GM18870 (cell line): ENCODE measurements at regions not wholly inside any gene's neighbourhood (a gene's known extent, or its start where the extent isn't known, plus 50 kb on each side); places are given as distances from the start of the nearest gene placed in this dataset.

ENCODE experiments used
- ATAC-seq: cut with Tn5 transposase; IDR thresholded peaks from one replicate; pipeline ENCODE4 v1.9.1; 2021; ENCODE audit warnings: moderate library complexity; ENCODE audit not compliant: unreplicated experiment

DNA sequence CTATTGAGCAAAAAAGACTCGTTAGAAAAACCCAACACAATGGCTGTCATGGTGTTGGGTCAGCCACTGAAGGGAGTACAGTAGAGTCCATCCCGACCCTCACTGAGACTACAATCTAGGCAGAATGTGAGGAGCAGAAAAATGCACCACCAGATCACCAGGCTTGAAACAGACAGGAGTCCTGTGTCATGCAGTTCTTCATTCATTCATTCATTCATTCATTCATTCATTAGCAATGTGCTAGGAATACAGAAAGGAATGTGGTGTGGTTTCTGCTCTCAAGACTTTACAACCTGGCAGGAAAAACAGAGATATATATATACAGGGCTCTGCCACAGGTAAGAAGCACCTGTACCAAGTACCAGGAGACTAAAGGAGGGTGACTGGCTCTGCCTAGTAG, 392.3 kb downstream of the OMA1 start:
- no peak for ATAC-seq

DNA sequence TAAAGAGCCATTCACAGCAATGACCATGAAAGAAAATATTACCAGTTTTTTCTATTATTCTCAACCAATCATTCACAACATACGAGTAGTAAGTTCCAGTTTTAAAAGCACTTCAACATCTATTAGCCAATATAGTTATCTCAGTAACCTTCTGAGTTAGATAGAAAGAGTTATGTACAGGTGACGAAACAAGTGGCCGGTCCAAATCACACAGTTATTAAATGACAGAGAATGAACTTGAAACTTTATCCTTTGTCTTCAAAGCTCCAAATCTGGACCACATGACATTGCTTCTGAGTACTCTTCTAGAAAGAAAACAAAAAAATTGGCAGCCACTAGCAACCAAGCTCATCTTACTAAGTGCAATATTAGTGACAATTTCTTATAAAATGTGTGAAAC, 393.8 kb downstream of the OMA1 start:
- no peak for ATAC-seq

- ATAC-seq, result no peak
Observed at GRCh38 chr1:58149271-58149812, 397.2 kb downstream of the OMA1 start.

- no peak for ATAC-seq
Observed at GRCh38 chr1:58144698-58145270, 401.7 kb downstream of the OMA1 start.

GRCh38 chr1:58143972-58144697, 402.4 kb downstream of the OMA1 start:
- no peak for ATAC-seq

DNA sequence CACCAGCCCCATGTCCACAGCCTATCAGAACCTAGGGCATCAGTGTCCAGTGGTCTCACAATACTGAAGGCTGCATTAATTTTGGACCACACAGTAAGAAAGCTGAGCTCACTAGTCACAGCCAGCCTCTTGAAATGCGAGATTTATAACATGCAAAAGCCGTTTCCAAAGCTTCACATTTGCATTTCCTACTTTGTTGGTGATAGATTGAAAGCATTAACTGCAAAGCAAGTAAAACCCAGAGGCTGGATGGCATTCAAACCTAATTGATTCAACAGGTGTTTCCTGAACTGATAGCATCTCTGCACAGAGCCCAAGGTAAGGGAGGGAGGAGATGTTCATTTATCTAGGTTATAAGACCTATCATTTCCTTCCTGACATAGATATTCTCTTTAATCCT, 410.1 kb downstream of the OMA1 start:
- ATAC-seq, result no peak

DNA sequence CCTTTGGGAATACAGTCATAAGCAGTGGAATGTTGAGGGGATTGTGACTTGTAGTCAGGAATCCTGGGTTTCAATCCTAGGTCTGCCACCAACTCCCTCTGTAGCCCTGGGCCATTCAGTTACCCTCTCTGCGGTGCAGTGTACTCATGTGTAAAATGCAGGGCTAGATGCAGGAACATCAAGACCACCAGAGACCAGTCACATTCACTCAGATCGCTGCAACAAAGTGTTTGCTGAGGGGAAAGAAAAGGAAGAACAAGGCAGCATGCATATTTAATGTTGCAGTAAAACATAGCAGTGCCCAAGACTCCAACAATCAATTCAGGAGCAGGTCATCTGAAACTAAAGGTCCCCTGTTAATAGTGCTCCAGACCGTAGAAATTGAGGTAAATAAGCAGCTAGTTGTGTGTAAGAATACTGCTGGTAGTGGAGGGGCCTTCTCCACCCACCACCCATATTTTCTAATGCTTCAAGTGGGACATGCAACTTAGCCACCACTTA, 410.7 kb downstream of the OMA1 start:
- no peak for ATAC-seq

GRCh38 chr1:58133562-58133961, 413.0 kb downstream of the OMA1 start:
- no peak for ATAC-seq

- ATAC-seq, result no peak
Observed at GRCh38 chr1:58123051-58123450, 423.5 kb downstream of the OMA1 start.

- no peak for ATAC-seq
Observed at GRCh38 chr1:58119971-58120370, 426.6 kb downstream of the OMA1 start.

- ATAC-seq, result no peak
Observed at GRCh38 chr1:58116284-58116683, 430.2 kb downstream of the OMA1 start.

DNA sequence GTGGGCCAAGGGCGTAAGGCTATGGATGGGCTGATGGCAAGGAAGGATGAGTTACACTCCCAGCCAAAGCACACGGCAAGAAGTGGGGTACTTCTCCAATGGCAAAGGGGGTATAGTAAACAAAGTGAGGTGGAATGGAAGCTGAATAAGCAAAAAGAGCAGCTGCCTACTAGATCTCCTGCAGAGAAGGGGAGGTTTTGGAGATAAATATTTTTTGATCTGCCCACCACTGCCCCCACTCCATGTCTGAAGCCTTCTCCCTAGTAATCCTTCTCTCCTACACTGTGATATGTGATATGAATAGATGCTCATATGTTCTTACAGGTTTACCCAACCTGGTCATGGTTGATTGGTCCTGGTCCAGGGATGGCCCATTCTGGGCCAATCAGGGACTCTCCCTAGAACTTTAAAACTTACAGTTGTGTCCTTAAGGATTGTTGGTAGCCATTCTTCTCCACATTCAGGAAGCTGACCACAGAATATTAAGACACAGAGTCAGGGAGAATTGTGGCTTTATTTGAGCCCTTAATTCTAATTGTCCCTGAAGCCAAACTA, 436.8 kb downstream of the OMA1 start:
- no peak for ATAC-seq

DNA sequence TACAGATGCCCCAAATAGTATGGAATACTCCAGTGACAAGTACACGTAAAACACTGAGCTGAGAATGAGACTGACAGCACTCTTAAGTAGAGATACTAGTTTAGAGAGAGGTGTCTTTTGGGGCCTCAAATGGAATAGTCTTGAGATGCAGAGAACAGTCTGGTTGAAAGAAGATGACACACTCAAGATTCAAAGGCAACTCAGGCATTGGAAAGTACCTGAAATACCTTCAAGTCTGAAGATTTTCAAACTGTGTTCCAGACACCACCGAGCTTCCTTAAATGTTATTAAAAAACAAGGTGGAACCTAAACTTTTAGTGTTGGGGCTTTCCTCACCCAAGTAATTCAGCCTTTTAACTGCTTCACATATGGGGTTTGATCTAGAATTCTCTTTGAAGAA, 437.7 kb downstream of the OMA1 start:
- no peak for ATAC-seq

DNA sequence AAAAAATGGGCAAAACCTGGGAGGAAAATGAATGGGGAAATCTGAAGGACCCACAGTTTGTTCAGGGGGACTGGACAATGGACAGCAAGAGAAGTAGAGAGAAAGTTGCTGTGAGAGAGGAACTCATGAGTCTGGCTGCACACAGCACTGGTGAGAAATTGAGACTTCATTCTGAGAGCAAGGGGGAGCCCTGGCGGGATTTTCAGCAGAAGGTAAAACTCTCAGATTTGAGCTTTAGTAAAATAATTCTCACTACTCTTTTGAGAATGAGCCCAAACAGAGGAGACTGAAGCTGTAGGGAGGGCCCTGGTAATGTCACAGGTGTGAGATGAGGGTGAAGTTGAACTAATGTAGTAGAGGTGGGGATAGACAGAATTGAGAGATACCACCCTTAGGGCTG, 438.6 kb downstream of the OMA1 start:
- ATAC-seq, result no peak

DNA sequence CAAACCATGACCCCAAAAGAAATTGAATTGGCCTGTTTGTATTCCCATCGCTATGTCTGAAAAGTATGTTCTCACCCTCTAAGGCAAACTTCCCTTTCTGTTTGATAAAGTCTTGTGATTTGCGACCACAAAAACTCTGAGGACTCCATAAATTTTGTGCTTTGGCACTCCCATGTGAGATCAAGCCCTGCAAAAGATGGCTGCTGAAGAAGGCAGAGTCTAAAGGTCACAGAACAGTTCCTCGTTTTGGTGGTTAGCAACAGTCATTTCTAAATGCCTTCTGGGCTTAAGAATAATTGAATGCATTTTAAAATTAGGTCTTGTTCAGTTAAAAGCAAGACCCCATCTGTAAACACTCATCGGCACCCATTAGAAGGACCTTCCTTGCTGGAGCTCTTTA, 441.6 kb downstream of the OMA1 start:
- ATAC-seq, result peak; percentile 94

DNA sequence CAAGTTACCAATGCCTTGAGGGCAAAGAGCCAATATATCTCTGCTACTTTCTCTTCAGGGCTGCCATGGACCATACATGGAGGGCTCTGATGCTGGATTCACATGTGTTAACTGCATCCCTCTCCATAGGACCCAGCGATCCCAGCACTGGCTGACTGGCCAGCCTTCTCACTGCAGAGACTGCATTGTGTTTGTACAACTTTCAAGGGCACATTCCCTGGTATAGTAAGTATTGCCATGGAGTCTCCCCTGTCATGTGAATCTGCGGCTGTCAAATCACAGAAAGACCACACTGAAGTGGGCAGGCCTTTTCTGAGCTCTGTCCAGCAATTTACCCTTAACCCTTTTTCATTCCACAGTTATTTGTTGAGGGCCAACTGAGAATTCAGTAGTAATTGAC, 449.8 kb downstream of the OMA1 start:
- no peak for ATAC-seq

DNA sequence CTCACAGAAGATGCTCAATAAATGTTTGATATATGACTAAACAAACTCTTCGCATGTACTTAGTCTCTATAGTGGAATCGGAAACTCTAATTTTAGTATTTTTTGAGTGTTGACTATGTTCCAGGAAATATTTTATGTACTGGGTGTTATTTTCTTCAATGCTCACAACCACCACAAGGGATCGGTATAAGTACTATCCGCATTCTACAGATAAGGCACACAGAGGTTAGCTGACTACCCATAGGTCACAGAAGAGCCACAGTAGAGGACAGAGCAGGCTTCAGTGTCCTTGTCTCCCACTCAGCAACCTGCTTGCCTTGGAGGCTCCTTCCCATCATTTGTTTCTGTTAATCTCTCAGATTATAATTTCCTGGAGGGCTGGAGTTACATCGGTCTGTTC, 451.3 kb downstream of the OMA1 start:
- ATAC-seq, result no peak

DNA sequence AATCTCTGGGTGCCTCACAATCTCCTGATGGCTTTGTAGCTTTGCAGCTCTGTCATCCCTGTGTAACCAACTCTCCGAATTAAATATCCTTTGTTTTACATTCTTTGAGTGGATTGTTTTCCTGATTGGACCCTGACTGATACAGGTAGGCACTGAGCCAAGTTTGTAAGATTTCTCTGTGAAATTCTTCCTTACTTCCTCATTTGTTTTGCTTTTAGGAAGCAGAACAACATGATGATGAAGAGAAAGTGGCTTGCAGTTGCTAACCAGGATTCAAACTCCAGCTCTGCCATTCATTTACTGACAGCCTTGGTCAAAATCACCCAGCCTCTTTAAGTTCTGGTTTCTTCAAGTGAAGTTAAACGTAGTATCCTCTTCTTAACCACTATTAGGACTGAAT, 452.3 kb downstream of the OMA1 start:
- ATAC-seq, result no peak

GRCh38 chr1:58090640-58091039, 455.9 kb downstream of the OMA1 start:
- ATAC-seq, result no peak

DNA sequence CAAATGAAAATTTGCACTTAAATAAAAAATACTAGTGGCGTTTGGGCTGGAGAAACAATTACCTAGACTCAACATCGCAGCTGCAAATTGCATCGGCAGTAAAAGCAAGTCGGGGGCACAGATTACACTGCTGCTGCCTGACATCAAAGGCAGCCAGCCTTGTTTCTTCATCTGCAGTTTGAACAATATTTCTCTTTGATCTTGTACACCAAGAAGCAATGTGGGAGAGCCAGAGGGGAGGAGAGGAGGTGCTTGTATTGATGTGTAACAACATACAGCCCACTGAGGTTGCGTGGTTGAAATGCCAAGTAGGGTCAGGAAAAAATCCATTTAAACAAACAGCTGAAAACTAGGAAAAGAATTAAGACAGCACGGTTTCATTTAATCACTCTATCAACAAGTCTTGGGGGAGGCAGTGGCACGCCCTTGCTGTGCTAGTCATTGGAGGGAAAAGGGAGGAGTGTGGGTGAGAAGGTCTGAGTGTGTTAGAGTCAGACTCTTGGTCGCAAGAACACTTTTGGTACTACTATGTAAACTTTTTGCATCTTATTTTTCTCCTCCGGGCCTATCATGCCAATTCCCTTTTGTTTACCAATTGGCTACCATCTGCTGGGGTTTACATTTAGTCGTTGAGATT, 456.5 kb downstream of the OMA1 start:
- no peak for ATAC-seq

- ATAC-seq, result no peak
Observed at GRCh38 chr1:58084266-58084665, 462.3 kb downstream of the OMA1 start.

DNA sequence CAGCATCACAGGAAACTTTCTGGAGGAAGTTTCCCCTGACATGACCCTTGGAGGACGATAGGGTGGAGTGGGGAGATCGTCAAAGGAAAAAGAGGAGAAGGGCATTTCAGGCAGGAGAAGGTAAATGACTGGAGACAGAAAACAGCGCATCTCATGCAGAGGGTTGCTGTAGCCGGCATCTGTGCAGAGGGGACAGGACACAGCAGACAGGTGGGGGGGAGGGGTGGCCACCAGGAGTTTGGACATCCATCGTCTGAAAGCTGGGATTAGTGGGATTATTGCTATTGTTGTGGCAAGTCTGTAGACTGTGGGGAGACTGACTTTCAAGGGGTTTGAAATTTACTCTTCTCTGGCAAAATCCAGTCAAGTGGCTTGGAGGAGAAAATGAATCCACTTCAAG, 463.9 kb downstream of the OMA1 start:
- ATAC-seq, result no peak
